ENCODE measurements at regions not wholly inside any gene's neighbourhood (a gene's known extent, or its start where the extent isn't known, plus 50 kb on each side); places are given as distances from the start of the nearest gene placed in this dataset.

DNA sequence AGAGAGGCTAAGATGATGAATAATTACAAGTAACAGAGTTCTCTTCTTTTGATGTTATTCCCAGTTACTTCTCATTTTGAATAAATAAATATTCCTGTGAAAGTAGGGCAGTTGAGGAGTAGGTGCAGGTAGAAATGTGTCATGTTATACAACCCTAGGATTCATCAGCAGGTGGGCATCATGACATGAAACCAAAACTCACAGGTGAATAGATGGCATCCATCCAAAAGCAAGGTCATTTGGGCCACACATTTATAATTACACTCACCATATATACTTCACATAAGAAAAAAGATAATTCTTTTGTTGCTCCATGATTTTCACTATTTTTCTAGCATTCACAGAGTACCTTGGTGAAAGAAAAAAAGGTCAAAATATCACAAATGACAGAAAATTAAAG is 273.6 kb downstream of the ZBBX start:
- no peaks in the 10 kb centered on the region for H3K9me3 ChIP-seq (ENCODE audit: control insufficient read depth, low read length)

GRCh38 chr3:167102071-167102470 is 278.0 kb downstream of the ZBBX start:
- Histone ChIP-seq H3K4me3 (ENCODE audit: extremely low read depth, insufficient read depth, low read length, poor library complexity, severe bottlenecking) (no peak overlapping the region), H3K27ac (ENCODE audit: low read depth, low read length, severe bottlenecking) (no peak overlapping the region), H3K36me3 (ENCODE audit: control insufficient read depth, insufficient read depth, low read length) (no peaks in the 10 kb centered on the region), H3K9me3 (ENCODE audit: control insufficient read depth, low read length) (no peaks in the 10 kb centered on the region), H3K4me1 (ENCODE audit: control insufficient read depth, insufficient read depth, low read length, poor library complexity, severe bottlenecking) (no peaks in the 10 kb centered on the region)
- no CpG with 5 or more reads among the region's 1 CpG for WGBS, 2 experiments (ENCODE audit: insufficient coverage in 2 of 2)

More for the DNA sequence above, 273.6 kb downstream of the ZBBX start:
- no peak overlapping the region for H3K27ac ChIP-seq (ENCODE audit: low read depth, low read length, severe bottlenecking)
- no peaks in the 10 kb centered on the region for H3K36me3 ChIP-seq (ENCODE audit: control insufficient read depth, insufficient read depth, low read length)
- no peak overlapping the region for H3K4me3 ChIP-seq (ENCODE audit: extremely low read depth, insufficient read depth, low read length, poor library complexity, severe bottlenecking)
- H3K4me1 ChIP-seq (ENCODE audit: control insufficient read depth, insufficient read depth, low read length, poor library complexity, severe bottlenecking): no peaks in the 10 kb centered on the region

DNA sequence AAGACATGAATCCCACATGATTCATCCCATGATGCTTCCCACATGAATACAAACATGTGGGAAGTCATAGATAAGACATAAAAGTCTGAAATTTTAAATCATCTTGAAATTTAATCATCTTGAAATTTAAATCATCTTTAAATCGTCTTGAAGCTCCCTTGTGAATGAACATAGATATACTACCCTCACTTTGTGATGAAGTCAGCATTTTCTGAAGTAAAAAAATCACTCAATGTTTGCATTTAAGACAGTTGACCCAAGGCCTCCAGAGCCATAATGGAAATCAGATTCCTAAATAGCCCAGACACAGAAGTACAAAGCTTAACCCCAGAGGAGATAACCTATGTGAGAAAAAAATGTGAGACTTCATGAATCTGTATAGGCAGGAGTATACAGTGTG is 279.4 kb downstream of the ZBBX start:
- peaks cover 7% of the 10 kb centered on the region for H3K4me1 ChIP-seq (ENCODE audit: control insufficient read depth, insufficient read depth, low read length, poor library complexity, severe bottlenecking)
- WGBS, 2 experiments (ENCODE audit: insufficient coverage in 2 of 2): no CpG with 5 or more reads among the region's 1 CpG
- no peaks in the 10 kb centered on the region for H3K36me3 ChIP-seq (ENCODE audit: control insufficient read depth, insufficient read depth, low read length)
- H3K4me3 ChIP-seq (ENCODE audit: extremely low read depth, insufficient read depth, low read length, poor library complexity, severe bottlenecking): no peak overlapping the region
- H3K9me3 ChIP-seq (ENCODE audit: control insufficient read depth, low read length): no peaks in the 10 kb centered on the region
- no peak overlapping the region for H3K27ac ChIP-seq (ENCODE audit: low read depth, low read length, severe bottlenecking)

- WGBS, 2 experiments (ENCODE audit: insufficient coverage in 2 of 2): no CpG with 5 or more reads among the region's 2 CpGs
- Histone ChIP-seq H3K4me1 (ENCODE audit: control insufficient read depth, insufficient read depth, low read length, poor library complexity, severe bottlenecking) (peaks cover 7% of the 10 kb centered on the region), H3K4me3 (ENCODE audit: extremely low read depth, insufficient read depth, low read length, poor library complexity, severe bottlenecking) (no peak overlapping the region), H3K9me3 (ENCODE audit: control insufficient read depth, low read length) (no peaks in the 10 kb centered on the region), H3K27ac (ENCODE audit: low read depth, low read length, severe bottlenecking) (no peak overlapping the region), H3K36me3 (ENCODE audit: control insufficient read depth, insufficient read depth, low read length) (no peaks in the 10 kb centered on the region)
Measured at GRCh38 chr3:167100200-167100599, 279.9 kb downstream of the ZBBX start.

- H3K9me3 ChIP-seq (ENCODE audit: control insufficient read depth, low read length): no peaks in the 10 kb centered on the region
- no peak overlapping the region for H3K27ac ChIP-seq (ENCODE audit: low read depth, low read length, severe bottlenecking)
- H3K4me1 ChIP-seq (ENCODE audit: control insufficient read depth, insufficient read depth, low read length, poor library complexity, severe bottlenecking): peaks cover 7% of the 10 kb centered on the region
- no peak overlapping the region for H3K4me3 ChIP-seq (ENCODE audit: extremely low read depth, insufficient read depth, low read length, poor library complexity, severe bottlenecking)
- 77 to 81% methylated on average over 2 of the region's 2 CpGs for WGBS, 2 experiments (ENCODE audit: insufficient coverage in 2 of 2)
- H3K36me3 ChIP-seq (ENCODE audit: control insufficient read depth, insufficient read depth, low read length): no peaks in the 10 kb centered on the region
Measured at GRCh38 chr3:167095976-167096375, 284.1 kb downstream of the ZBBX start.

- no peak overlapping the region for H3K4me3 ChIP-seq (ENCODE audit: extremely low read depth, insufficient read depth, low read length, poor library complexity, severe bottlenecking)
- peaks cover 7% of the 10 kb centered on the region for H3K4me1 ChIP-seq (ENCODE audit: control insufficient read depth, insufficient read depth, low read length, poor library complexity, severe bottlenecking)
- no peaks in the 10 kb centered on the region for H3K9me3 ChIP-seq (ENCODE audit: control insufficient read depth, low read length)
- H3K27ac ChIP-seq (ENCODE audit: low read depth, low read length, severe bottlenecking): no peak overlapping the region
- no peaks in the 10 kb centered on the region for H3K36me3 ChIP-seq (ENCODE audit: control insufficient read depth, insufficient read depth, low read length)
Measured at GRCh38 chr3:167094632-167095031, 285.5 kb downstream of the ZBBX start.

DNA sequence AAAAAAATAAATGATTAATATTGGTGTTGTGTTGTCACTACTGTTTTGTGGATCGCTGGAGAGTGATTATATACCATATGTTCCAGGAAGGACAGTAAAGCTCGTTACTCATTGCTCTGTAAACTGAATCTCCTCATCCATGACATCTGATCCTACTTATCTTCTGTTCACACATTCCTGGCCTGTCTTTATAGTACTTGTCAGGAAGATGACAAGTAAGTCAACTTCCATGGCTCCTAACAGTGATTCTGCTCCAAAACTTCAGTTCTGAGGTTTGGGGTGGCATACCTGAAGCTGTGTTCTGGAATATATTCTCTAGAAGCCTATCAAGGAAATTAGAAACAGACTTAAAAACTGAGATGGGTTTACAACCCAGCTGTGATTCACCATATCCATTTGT is 288.9 kb downstream of the ZBBX start:
- Histone ChIP-seq H3K9me3 (ENCODE audit: control insufficient read depth, low read length) (no peaks in the 10 kb centered on the region), H3K4me1 (ENCODE audit: control insufficient read depth, insufficient read depth, low read length, poor library complexity, severe bottlenecking) (peaks cover 4% of the 10 kb centered on the region), H3K27ac (ENCODE audit: low read depth, low read length, severe bottlenecking) (no peak overlapping the region), H3K4me3 (ENCODE audit: extremely low read depth, insufficient read depth, low read length, poor library complexity, severe bottlenecking) (no peak overlapping the region), H3K36me3 (ENCODE audit: control insufficient read depth, insufficient read depth, low read length) (no peaks in the 10 kb centered on the region)
- no CpG with 5 or more reads among the region's 2 CpGs for WGBS, 2 experiments (ENCODE audit: insufficient coverage in 2 of 2)

GRCh38 chr3:167084545-167084944 is 295.6 kb downstream of the ZBBX start:
- 11% methylated on average over 1 of the region's 2 CpGs; no CpG with 5 or more reads in 1 of the 2 experiments for WGBS, 2 experiments (ENCODE audit: insufficient coverage in 2 of 2)
- Histone ChIP-seq H3K36me3 (ENCODE audit: control insufficient read depth, insufficient read depth, low read length) (no peaks in the 10 kb centered on the region), H3K4me3 (ENCODE audit: extremely low read depth, insufficient read depth, low read length, poor library complexity, severe bottlenecking) (no peak overlapping the region), H3K9me3 (ENCODE audit: control insufficient read depth, low read length) (no peaks in the 10 kb centered on the region), H3K27ac (ENCODE audit: low read depth, low read length, severe bottlenecking) (no peak overlapping the region), H3K4me1 (ENCODE audit: control insufficient read depth, insufficient read depth, low read length, poor library complexity, severe bottlenecking) (no peaks in the 10 kb centered on the region)

GRCh38 chr3:167078070-167078622 is 302.0 kb downstream of the ZBBX start:
- Histone ChIP-seq H3K4me1 (ENCODE audit: control insufficient read depth, insufficient read depth, low read length, poor library complexity, severe bottlenecking) (no peaks in the 10 kb centered on the region), H3K4me3 (ENCODE audit: extremely low read depth, insufficient read depth, low read length, poor library complexity, severe bottlenecking) (no peak overlapping the region), H3K27ac (ENCODE audit: low read depth, low read length, severe bottlenecking) (no peak overlapping the region), H3K9me3 (ENCODE audit: control insufficient read depth, low read length) (no peaks in the 10 kb centered on the region), H3K36me3 (ENCODE audit: control insufficient read depth, insufficient read depth, low read length) (no peaks in the 10 kb centered on the region)
- 81 to 85% methylated on average over 5 to 6 of the region's 7 CpGs for WGBS, 2 experiments (ENCODE audit: insufficient coverage in 2 of 2)

DNA sequence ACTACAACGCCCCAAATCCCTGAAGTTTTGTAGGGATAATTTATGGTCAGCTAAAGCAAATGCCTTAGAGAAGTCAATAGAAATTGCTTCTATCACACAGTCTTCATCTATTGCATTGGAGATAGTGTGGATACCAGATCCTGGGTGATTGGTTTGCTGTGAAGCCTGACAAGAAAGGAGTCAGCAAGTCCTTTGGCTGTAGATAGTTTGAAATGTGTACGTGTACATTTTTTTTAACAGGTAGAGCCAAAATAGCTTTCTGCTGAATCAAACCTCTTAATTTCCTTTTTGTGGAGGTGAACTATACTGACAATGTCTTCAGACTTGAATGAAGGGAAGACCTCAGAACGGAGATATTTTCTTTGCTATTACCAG is 312.3 kb downstream of the ZBBX start:
- H3K4me3 ChIP-seq (ENCODE audit: extremely low read depth, insufficient read depth, low read length, poor library complexity, severe bottlenecking): no peak overlapping the region
- WGBS, 2 experiments (ENCODE audit: insufficient coverage in 2 of 2): 79 to 100% methylated on average over 1 to 2 of the region's 3 CpGs
- no peaks in the 10 kb centered on the region for H3K36me3 ChIP-seq (ENCODE audit: control insufficient read depth, insufficient read depth, low read length)
- no peak overlapping the region for H3K27ac ChIP-seq (ENCODE audit: low read depth, low read length, severe bottlenecking)
- no peaks in the 10 kb centered on the region for H3K4me1 ChIP-seq (ENCODE audit: control insufficient read depth, insufficient read depth, low read length, poor library complexity, severe bottlenecking)
- no peaks in the 10 kb centered on the region for H3K9me3 ChIP-seq (ENCODE audit: control insufficient read depth, low read length)

DNA sequence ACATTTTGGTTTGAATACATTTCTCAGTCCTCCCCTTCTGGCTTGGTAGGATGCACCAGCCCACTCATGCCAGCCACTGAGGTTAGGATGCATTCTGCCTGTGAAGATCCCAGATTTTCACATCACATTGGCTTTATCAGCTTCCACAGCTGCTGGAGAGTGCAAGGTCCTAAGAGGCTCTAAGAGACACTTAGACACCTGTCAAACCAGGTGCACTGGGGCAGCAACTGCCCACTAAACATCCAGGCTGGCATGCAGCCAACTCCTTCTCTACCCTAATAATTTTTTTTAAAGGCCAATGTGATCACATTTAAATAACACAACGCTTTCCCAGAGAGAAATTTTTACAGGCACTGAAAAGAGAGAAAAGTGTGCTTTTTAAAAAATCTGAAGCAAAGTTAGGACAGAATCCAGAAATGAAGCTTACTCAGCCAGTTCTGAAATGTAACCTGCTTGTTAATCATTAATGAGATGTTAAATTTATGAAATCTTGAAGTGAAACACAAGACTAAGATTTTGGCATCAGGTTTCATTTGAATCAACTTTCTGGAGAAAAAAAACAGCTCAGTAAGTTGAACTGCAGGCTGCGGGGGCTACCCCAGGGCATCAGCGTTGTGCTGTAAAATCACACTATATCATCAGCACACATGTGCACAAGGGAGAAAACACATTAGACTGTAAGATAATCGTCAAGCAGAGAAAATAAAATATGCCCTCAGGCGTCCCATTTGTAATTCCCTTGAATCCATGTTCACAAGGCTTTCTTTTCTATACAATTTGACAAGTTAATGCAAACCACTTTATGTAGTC is 312.9 kb downstream of the ZBBX start:
- no peaks in the 10 kb centered on the region for H3K4me1 ChIP-seq (ENCODE audit: control insufficient read depth, insufficient read depth, low read length, poor library complexity, severe bottlenecking)
- H3K36me3 ChIP-seq (ENCODE audit: control insufficient read depth, insufficient read depth, low read length): no peaks in the 10 kb centered on the region
- 61 to 85% methylated on average over 3 of the region's 5 CpGs for WGBS, 2 experiments (ENCODE audit: insufficient coverage in 2 of 2)
- no peak overlapping the region for H3K27ac ChIP-seq (ENCODE audit: low read depth, low read length, severe bottlenecking)
- H3K9me3 ChIP-seq (ENCODE audit: control insufficient read depth, low read length): no peaks in the 10 kb centered on the region
- H3K4me3 ChIP-seq (ENCODE audit: extremely low read depth, insufficient read depth, low read length, poor library complexity, severe bottlenecking): no peak overlapping the region

Data from mesodermal cell (in vitro differentiated cells).